HEK293T (cell line): ENCODE measurements at regions not wholly inside any gene's neighbourhood (a gene's known extent, or its start where the extent isn't known, plus 50 kb on each side); places are given as distances from the start of the nearest gene placed in this dataset.

Experiments used
- ARNT ChIP-seq: fragments of 450-650 bp; IDR thresholded peaks from 2 replicates; pipeline ENCODE4 v1.6.1; 2017; ENCODE audit warnings: mild to moderate bottlenecking
- BHLHE40 ChIP-seq: fragments of 450-650 bp; IDR thresholded peaks from 2 replicates; pipeline ENCODE4 v1.6.1; 2016; ENCODE audit warnings: mild to moderate bottlenecking, moderate library complexity, borderline replicate concordance
- FOXA1 ChIP-seq: fragments of 450-650 bp; IDR thresholded peaks from 2 replicates; pipeline ENCODE4 v1.6.1; 2016; ENCODE audit warnings: mild to moderate bottlenecking
- FOXK2 ChIP-seq: fragments of 450-650 bp; IDR thresholded peaks from 2 replicates; pipeline ENCODE4 v1.6.1; 2016; ENCODE audit warnings: mild to moderate bottlenecking
- FOXM1 ChIP-seq: fragments of 450-650 bp; IDR thresholded peaks from 2 replicates; pipeline ENCODE4 v1.6.1; 2017; ENCODE audit warnings: mild to moderate bottlenecking, borderline replicate concordance
- HDGF ChIP-seq: fragments of 450-650 bp; IDR thresholded peaks from 2 replicates; pipeline ENCODE4 v1.6.1; 2017; ENCODE audit warnings: antibody characterized with exemption, borderline replicate concordance
- LEF1 ChIP-seq: fragments of 450-650 bp; IDR thresholded peaks from 2 replicates; pipeline ENCODE4 v1.6.1; 2017; ENCODE audit warnings: mild to moderate bottlenecking, borderline replicate concordance
- NFRKB ChIP-seq: fragments of 450-650 bp; IDR thresholded peaks from 2 replicates; pipeline ENCODE4 v1.6.1; 2016; ENCODE audit warnings: mild to moderate bottlenecking, moderate library complexity
- SUZ12 ChIP-seq: fragments of 450-650 bp; IDR thresholded peaks from 2 replicates; pipeline ENCODE4 v1.6.1; 2016; ENCODE audit warnings: mild to moderate bottlenecking
- ZNF384 ChIP-seq: fragments of 450-650 bp; IDR thresholded peaks from 2 replicates; pipeline ENCODE4 v1.6.1; 2016

DNA sequence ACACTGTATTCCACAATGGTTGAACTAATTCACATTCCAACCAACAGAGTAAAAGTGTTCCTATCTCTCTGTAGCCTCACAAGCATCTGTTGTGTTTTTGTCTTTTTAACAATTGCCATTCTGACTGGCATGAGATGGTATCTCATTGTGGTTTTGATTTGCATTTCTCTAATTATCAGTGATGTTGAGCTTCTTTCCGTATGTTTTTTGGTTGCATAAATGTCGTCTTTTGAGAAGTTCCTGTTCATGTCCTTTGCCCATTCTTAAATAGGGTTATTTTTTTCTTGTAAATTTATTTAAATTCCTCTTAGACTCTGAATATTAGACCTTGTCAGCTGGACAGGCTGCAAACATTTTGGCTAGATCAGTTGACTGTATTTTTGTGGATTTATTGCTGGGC lies 78.2 kb downstream of the VSIG4 start:
- TF ChIP-seq FOXK2: no peak
- TF ChIP-seq FOXA1: no peak
- TF ChIP-seq SUZ12: no peak
- TF ChIP-seq FOXM1: no peak
- no peak for TF ChIP-seq HDGF
- no peak for TF ChIP-seq LEF1
- TF ChIP-seq ARNT: no peak
- no peak for TF ChIP-seq ZNF384
- no peak for TF ChIP-seq NFRKB
- TF ChIP-seq BHLHE40: no peak
